ENCODE measurements at regions not wholly inside any gene's neighbourhood (a gene's known extent, or its start where the extent isn't known, plus 50 kb on each side); places are given as distances from the start of the nearest gene placed in this dataset.
A peak's percentile ranks its signal among the peaks of the same experiment; 100 is the strongest.

DNA sequence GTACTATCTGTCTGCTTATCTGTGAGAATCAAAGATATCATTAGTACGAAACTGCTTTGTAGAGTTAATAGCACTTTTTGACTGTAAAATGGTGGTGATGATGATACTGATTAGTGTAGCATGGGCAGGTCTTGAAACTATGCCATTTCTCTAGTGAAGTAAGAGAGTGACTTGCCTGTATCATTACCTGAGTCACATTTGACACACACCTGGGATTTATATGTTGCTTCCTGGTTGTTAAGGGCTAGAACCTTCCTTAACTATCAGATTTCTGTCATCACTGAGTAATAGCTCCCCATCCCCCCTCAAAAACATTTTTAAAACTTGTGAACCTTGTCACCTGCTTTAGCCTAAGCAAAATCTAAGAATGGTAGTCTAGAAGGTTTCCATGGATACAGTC lies 135.6 kb upstream of the RORB start (continued):
- no peak for TF ChIP-seq EZH2 (IDR thresholded peaks at IDR 0.05; ENCODE audit: low read depth, unreplicated experiment)
- TF ChIP-seq, protein P1, sequence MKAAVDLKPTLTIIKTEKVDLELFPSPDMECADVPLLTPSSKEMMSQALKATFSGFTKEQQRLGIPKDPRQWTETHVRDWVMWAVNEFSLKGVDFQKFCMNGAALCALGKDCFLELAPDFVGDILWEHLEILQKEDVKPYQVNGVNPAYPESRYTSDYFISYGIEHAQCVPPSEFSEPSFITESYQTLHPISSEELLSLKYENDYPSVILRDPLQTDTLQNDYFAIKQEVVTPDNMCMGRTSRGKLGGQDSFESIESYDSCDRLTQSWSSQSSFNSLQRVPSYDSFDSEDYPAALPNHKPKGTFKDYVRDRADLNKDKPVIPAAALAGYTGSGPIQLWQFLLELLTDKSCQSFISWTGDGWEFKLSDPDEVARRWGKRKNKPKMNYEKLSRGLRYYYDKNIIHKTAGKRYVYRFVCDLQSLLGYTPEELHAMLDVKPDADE (IDR thresholded peaks at IDR 0.05), result no peak

DNA sequence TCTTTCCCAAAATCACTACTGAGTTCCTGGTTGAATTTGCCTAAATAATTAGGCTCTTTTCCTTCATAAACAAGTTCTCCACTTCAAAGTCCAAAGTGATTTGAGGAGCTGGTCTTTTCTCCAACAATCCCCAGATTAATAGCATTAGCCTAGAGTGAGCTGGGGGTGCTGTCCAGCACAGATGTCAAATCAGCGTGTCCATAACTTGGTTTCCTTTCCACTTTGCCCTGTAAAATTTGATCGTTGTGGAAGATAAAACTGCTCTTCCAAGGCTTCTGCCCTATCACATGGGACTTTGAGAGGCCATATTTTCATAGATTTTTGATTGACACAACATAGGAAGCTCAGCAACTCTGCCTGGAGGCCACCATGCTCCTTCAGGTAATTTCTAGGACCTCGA lies 134.7 kb upstream of the RORB start:
- Histone ChIP-seq H2AFZ (no peak overlapping the region), H4K20me1 (replicated peaks; ENCODE audit: insufficient read depth) (no peaks in the 10 kb centered on the region), H3K4me1 (ENCODE audit: insufficient read depth) (no peaks in the 10 kb centered on the region), H3K79me2 (replicated peaks; ENCODE audit: insufficient read depth) (no peaks in the 10 kb centered on the region), H3K4me3 (no peak overlapping the region), H3K27me3 (ENCODE audit: insufficient read depth) (no peaks in the 10 kb centered on the region), H3K27ac (ENCODE audit: low read depth) (no peak overlapping the region), H3K36me3 (ENCODE audit: insufficient read depth) (no peaks in the 10 kb centered on the region), H3K9me2 (ENCODE audit: insufficient read depth) (no peaks in the 10 kb centered on the region), H3K4me2 (no peak overlapping the region), H3F3A (replicated peaks; ENCODE audit: low read depth) (no peaks in the 10 kb centered on the region)
- Mint-ChIP-seq H3K27me3 (ENCODE audit: insufficient read depth, low read depth, poor library complexity) (no peaks in the 10 kb centered on the region), H3K4me3 (no peak overlapping the region), H3K36me3 (ENCODE audit: low read depth) (no peaks in the 10 kb centered on the region), H3K9me3 (no peaks in the 10 kb centered on the region), H3K4me1 (no peaks in the 10 kb centered on the region), H3K27ac (no peak overlapping the region)
- TF ChIP-seq EZH2phosphoT487 (IDR thresholded peaks at IDR 0.05; ENCODE audit: unreplicated experiment) (no peak), JUNB (IDR thresholded peaks at IDR 0.05; ENCODE audit: unreplicated experiment) (no peak), ZNF331 (CRISPR knock-in tag; IDR thresholded peaks at IDR 0.05; ENCODE audit: low read depth) (no peak)
- TF ChIP-seq, protein P2, sequence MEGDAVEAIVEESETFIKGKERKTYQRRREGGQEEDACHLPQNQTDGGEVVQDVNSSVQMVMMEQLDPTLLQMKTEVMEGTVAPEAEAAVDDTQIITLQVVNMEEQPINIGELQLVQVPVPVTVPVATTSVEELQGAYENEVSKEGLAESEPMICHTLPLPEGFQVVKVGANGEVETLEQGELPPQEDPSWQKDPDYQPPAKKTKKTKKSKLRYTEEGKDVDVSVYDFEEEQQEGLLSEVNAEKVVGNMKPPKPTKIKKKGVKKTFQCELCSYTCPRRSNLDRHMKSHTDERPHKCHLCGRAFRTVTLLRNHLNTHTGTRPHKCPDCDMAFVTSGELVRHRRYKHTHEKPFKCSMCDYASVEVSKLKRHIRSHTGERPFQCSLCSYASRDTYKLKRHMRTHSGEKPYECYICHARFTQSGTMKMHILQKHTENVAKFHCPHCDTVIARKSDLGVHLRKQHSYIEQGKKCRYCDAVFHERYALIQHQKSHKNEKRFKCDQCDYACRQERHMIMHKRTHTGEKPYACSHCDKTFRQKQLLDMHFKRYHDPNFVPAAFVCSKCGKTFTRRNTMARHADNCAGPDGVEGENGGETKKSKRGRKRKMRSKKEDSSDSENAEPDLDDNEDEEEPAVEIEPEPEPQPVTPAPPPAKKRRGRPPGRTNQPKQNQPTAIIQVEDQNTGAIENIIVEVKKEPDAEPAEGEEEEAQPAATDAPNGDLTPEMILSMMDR (conservative IDR thresholded peaks at IDR 0.05; ENCODE audit: low read depth in 2 of 2), result no peak
- TF ChIP-seq, protein P3, sequence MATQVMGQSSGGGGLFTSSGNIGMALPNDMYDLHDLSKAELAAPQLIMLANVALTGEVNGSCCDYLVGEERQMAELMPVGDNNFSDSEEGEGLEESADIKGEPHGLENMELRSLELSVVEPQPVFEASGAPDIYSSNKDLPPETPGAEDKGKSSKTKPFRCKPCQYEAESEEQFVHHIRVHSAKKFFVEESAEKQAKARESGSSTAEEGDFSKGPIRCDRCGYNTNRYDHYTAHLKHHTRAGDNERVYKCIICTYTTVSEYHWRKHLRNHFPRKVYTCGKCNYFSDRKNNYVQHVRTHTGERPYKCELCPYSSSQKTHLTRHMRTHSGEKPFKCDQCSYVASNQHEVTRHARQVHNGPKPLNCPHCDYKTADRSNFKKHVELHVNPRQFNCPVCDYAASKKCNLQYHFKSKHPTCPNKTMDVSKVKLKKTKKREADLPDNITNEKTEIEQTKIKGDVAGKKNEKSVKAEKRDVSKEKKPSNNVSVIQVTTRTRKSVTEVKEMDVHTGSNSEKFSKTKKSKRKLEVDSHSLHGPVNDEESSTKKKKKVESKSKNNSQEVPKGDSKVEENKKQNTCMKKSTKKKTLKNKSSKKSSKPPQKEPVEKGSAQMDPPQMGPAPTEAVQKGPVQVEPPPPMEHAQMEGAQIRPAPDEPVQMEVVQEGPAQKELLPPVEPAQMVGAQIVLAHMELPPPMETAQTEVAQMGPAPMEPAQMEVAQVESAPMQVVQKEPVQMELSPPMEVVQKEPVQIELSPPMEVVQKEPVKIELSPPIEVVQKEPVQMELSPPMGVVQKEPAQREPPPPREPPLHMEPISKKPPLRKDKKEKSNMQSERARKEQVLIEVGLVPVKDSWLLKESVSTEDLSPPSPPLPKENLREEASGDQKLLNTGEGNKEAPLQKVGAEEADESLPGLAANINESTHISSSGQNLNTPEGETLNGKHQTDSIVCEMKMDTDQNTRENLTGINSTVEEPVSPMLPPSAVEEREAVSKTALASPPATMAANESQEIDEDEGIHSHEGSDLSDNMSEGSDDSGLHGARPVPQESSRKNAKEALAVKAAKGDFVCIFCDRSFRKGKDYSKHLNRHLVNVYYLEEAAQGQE (IDR thresholded peaks at IDR 0.05; ENCODE audit: unreplicated experiment), result peak; percentile 56
- DNase-seq (ENCODE audit: low spot score), result no peak
- no peak for ATAC-seq

DNA sequence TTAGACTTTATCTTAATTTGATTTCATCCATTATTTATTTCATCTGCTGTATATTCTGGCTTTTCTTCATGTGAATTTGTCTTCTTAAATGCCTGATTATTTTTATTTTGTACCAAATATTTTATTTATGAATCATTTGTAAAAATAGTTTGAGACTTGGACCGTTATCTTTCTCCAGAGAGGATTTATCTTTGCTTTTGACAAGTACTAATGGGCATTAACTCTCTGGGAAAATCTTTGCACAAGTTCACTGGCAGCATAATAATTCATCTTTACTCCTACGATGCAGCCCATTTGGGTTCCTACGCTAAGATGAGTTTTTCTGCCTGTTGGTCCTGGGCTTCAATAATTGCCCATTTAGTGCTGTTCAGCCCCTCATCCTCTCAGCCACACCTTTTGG lies 131.0 kb upstream of the RORB start:
- Histone ChIP-seq H3K36me3 (ENCODE audit: insufficient read depth) (no peaks in the 10 kb centered on the region), H2AFZ (no peak overlapping the region), H3F3A (replicated peaks; ENCODE audit: low read depth) (no peaks in the 10 kb centered on the region), H3K9me2 (ENCODE audit: insufficient read depth) (no peaks in the 10 kb centered on the region), H4K20me1 (replicated peaks; ENCODE audit: insufficient read depth) (no peaks in the 10 kb centered on the region), H3K4me2 (no peak overlapping the region), H3K27me3 (ENCODE audit: insufficient read depth) (no peaks in the 10 kb centered on the region), H3K79me2 (replicated peaks; ENCODE audit: insufficient read depth) (no peaks in the 10 kb centered on the region), H3K4me3 (no peak overlapping the region), H3K27ac (ENCODE audit: low read depth) (no peak overlapping the region), H3K4me1 (ENCODE audit: insufficient read depth) (no peaks in the 10 kb centered on the region)
- no peaks in the 10 kb centered on the region for H3K27me3 Mint-ChIP-seq (ENCODE audit: insufficient read depth, low read depth, poor library complexity)
- no peaks in the 10 kb centered on the region for H3K9me3 Mint-ChIP-seq
- H3K36me3 Mint-ChIP-seq (ENCODE audit: low read depth), result no peaks in the 10 kb centered on the region
- H3K4me1 Mint-ChIP-seq, result no peaks in the 10 kb centered on the region
- no peak for DNase-seq (ENCODE audit: low spot score)
- no peak overlapping the region for H3K4me3 Mint-ChIP-seq
- no peak overlapping the region for H3K27ac Mint-ChIP-seq
- ATAC-seq, result no peak
- TF ChIP-seq ZNF114 (CRISPR knock-in tag; IDR thresholded peaks at IDR 0.05) (no peak), POLR2AphosphoS5 (IDR thresholded peaks at IDR 0.05; ENCODE audit: low read depth) (no peak), EZH2 (IDR thresholded peaks at IDR 0.05; ENCODE audit: low read depth, unreplicated experiment) (no peak), EZH2phosphoT487 (IDR thresholded peaks at IDR 0.05; ENCODE audit: unreplicated experiment) (no peak)
